ENCODE measurements at regions not wholly inside any gene's neighbourhood (a gene's known extent, or its start where the extent isn't known, plus 50 kb on each side); places are given as distances from the start of the nearest gene placed in this dataset.

- Mint-ChIP-seq H3K36me3 (ENCODE audit: low read depth) (no peaks in the 10 kb centered on the region), H3K9me3 (no peaks in the 10 kb centered on the region), H3K4me1 (peaks cover 4% of the 10 kb centered on the region), H3K4me3 (no peak overlapping the region), H3K27me3 (ENCODE audit: low read depth) (no peaks in the 10 kb centered on the region), H3K27ac (ENCODE audit: unreplicated experiment) (no peak overlapping the region)
- no peak for TF ChIP-seq CTCF (conservative IDR thresholded peaks at IDR 0.05)
- DNase-seq (ENCODE audit: low read depth, low spot score) = no peak
Measured at GRCh38 chr6:49003348-49003747, 459.7 kb downstream of the MMUT start.

- TF ChIP-seq CTCF (conservative IDR thresholded peaks at IDR 0.05) = no peak
- peaks cover 4% of the 10 kb centered on the region for H3K4me1 Mint-ChIP-seq
- no peaks in the 10 kb centered on the region for H3K36me3 Mint-ChIP-seq (ENCODE audit: low read depth)
- H3K27ac Mint-ChIP-seq (ENCODE audit: unreplicated experiment) = no peak overlapping the region
- no peaks in the 10 kb centered on the region for H3K9me3 Mint-ChIP-seq
- no peak overlapping the region for H3K4me3 Mint-ChIP-seq
- DNase-seq (ENCODE audit: low read depth, low spot score) = no peak
- H3K27me3 Mint-ChIP-seq (ENCODE audit: low read depth) = no peaks in the 10 kb centered on the region
Measured at GRCh38 chr6:49001856-49002541, 461.1 kb downstream of the MMUT start.

GRCh38 chr6:48998574-48998973 is 464.5 kb downstream of the MMUT start:
- no peaks in the 10 kb centered on the region for H3K27me3 Mint-ChIP-seq (ENCODE audit: low read depth)
- no peak for TF ChIP-seq CTCF (conservative IDR thresholded peaks at IDR 0.05)
- H3K9me3 Mint-ChIP-seq = no peaks in the 10 kb centered on the region
- H3K4me1 Mint-ChIP-seq = no peaks in the 10 kb centered on the region
- DNase-seq (ENCODE audit: low read depth, low spot score) = no peak
- no peak overlapping the region for H3K27ac Mint-ChIP-seq (ENCODE audit: unreplicated experiment)
- no peak overlapping the region for H3K4me3 Mint-ChIP-seq
- H3K36me3 Mint-ChIP-seq (ENCODE audit: low read depth) = no peaks in the 10 kb centered on the region

GRCh38 chr6:48996461-48997119 is 466.5 kb downstream of the MMUT start:
- H3K9me3 Mint-ChIP-seq = no peaks in the 10 kb centered on the region
- H3K36me3 Mint-ChIP-seq (ENCODE audit: low read depth) = no peaks in the 10 kb centered on the region
- no peaks in the 10 kb centered on the region for H3K4me1 Mint-ChIP-seq

GRCh38 chr6:48994811-48995210 is 468.2 kb downstream of the MMUT start:
- Mint-ChIP-seq H3K4me1 (no peaks in the 10 kb centered on the region), H3K9me3 (no peaks in the 10 kb centered on the region), H3K4me3 (no peak overlapping the region), H3K36me3 (ENCODE audit: low read depth) (no peaks in the 10 kb centered on the region), H3K27me3 (ENCODE audit: low read depth) (no peaks in the 10 kb centered on the region), H3K27ac (ENCODE audit: unreplicated experiment) (no peak overlapping the region)
- DNase-seq (ENCODE audit: low read depth, low spot score) = no peak
- no peak for TF ChIP-seq CTCF (conservative IDR thresholded peaks at IDR 0.05)

More at GRCh38 chr6:48996461-48997119, 466.5 kb downstream of the MMUT start:
- no peak overlapping the region for H3K4me3 Mint-ChIP-seq
- no peaks in the 10 kb centered on the region for H3K27me3 Mint-ChIP-seq (ENCODE audit: low read depth)
- DNase-seq (ENCODE audit: low read depth, low spot score) = no peak
- no peak for TF ChIP-seq CTCF (conservative IDR thresholded peaks at IDR 0.05)
- H3K27ac Mint-ChIP-seq (ENCODE audit: unreplicated experiment) = no peak overlapping the region

Measured in neural crest cell (in vitro differentiated cells).